Hematopoietic multipotent progenitor cell treated with erythropoietin and hydrocortisone succinate and interleukin-3 and kit ligand, for 4 days (in vitro differentiated cells): ENCODE measurements at regions not wholly inside any gene's neighbourhood (a gene's known extent, or its start where the extent isn't known, plus 50 kb on each side); places are given as distances from the start of the nearest gene placed in this dataset.
A peak's percentile ranks its signal among the peaks of the same experiment; 100 is the strongest.

Experiments used
- DNase-seq: peaks from one replicate; pipeline ENCODE4 v3.0.0-alpha.2; 2015

GRCh38 chr15:96538491-96538890 lies 208.0 kb downstream of the NR2F2 start:
- DNase-seq, result no peak

- DNase-seq, result no peak
Measured at GRCh38 chr15:96540283-96540682, 209.8 kb downstream of the NR2F2 start.

DNA sequence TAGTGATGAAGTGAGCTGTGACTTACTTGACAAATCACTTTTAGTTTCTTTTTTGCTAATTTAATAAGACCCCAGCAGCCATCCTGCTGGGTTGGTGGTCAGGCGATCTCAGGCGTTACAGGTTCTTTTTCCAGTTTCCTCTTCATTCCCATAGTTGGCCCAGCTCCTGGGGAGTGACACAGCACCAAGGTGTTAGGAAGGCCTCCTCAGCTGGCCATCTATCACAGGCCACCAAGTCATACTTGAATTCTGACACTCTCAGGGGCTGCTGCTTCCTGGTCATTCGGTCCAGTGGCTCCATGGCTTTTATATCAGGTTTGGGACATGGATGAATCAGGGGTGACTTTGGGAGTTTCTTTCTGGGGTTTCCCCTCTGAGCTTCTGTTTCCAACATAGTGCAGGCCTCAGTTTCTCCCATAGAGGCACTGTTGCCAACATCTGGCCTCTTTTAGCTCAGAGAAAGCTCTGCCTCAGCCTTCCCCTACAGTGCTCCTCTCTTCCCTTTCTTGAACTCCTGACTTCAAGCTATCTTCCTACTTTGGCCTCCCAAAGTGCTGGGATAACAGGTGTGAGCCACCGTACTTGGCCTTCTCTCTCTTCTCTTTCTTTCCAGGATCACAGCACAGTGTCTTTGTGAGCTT lies 211.8 kb downstream of the NR2F2 start:
- DNase-seq, result no peak

GRCh38 chr15:96544162-96544756 lies 213.8 kb downstream of the NR2F2 start:
- DNase-seq, result no peak

DNA sequence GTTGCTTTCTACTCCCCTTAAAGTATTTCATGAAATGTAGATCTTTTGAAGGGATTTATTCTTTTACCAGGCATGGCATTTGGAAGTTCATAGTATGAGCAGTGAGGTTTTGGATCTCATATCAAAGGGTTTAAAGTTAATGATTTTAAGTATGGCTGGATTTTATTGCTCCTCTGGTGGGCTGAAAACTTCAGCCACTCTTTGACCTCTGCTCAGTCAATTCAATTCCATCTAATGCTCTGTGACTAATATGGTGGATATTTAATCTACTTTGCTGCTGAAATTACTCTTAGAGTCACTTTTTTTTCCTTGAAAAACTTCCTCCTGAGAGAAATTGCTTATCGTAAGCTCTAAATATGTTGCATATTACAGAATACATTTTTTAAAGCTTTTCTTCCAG lies 218.6 kb downstream of the NR2F2 start:
- DNase-seq, result no peak

DNA sequence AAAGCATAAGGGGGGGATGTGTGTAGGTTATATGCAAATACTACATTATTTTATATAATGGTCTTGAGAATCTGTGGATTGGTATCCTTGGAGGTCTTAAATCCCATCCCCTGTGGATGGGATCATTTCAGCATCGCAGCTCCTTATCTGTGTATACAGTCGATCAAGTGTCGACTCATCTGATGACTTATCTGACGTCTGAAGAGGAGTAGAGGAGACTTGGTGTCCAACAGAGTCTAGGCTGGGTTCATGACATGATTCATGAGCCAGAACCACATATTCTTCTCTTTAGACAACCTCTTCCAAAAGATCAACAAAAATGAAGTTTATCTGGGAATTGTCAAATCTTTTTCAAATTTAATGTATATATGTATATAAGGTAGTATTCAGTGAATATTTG lies 220.7 kb downstream of the NR2F2 start:
- DNase-seq, result no peak

- DNase-seq, result no peak
Measured at GRCh38 chr15:96551722-96552121, 221.2 kb downstream of the NR2F2 start.

- no peak for DNase-seq
Measured at GRCh38 chr15:96553006-96553405, 222.5 kb downstream of the NR2F2 start.

DNA sequence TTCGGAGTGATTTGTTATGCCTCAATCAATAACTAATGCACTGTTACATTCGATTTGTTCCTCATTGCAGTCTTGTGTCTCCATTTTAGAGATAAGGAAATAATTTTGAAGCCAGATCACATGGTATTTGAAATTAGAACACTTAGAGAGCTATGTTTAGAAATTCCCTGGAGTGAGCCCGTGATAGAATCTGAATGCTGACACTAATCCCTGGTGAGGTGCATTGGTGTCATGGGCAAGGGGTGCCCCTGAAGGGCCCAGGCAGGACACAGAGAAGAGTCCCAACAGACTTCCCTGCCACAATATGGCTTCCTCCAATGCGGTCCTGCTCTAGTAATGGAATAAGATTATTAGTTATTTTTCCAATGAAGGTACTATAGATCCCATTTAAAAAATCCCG lies 223.0 kb downstream of the NR2F2 start:
- no peak for DNase-seq

DNA sequence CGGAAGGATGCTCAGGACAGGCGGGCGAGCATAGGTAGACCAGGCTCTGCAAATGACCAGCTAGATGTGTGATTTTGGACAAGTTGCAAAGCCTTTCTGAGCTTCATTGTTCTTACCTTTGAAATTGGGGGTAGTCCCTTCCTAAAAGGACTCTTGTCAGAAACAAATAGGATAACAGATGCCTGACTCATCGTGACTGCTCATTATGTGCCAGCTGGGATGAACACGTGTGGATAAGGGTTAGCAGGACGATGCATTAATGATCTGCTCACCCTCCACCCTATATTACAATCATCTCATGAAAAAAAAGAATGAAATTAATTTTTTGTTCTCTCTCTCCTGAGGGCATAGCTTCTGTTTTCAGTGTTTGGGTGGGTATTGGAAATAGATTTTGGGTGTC lies 223.4 kb downstream of the NR2F2 start:
- DNase-seq, result no peak

- no peak for DNase-seq
Measured at GRCh38 chr15:96554541-96554940, 224.0 kb downstream of the NR2F2 start.

DNA sequence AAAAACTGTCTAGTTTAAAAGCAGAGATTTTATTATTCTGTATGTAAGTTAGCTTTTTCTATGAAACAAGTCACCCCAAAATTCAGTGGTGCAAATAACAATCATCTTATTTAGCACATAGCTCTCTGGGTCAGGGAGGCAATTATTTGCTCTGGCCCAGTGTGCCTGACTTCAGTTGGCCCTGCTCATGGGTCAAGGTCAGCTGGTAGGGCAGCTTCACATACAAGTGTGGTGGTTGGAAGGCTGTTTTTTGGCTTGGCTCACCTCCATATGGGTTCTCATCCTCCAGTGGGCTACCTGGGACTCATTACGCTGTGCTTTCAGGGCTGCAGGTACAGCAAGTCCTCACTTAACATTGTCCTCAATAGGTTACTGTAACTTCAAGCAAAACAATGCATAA lies 228.6 kb downstream of the NR2F2 start:
- DNase-seq, result no peak

DNA sequence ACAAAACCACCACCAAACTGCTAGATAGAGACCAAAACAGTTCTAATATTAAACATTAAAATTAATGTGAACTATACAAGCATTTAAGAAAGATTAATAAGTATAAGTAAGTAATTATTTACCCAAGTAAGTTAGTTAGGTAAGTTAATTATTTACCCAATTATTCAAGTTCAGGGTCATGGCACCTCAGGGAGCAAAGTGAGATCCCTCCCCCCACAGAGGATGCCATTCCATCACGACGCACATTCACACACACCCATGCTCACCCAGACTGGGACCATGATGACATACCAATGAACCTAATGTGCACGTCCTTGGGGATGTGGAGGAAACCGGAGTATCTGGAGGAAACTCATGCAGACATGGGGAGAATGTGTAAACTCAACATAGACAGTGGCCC lies 229.1 kb downstream of the NR2F2 start:
- DNase-seq, result no peak

DNA sequence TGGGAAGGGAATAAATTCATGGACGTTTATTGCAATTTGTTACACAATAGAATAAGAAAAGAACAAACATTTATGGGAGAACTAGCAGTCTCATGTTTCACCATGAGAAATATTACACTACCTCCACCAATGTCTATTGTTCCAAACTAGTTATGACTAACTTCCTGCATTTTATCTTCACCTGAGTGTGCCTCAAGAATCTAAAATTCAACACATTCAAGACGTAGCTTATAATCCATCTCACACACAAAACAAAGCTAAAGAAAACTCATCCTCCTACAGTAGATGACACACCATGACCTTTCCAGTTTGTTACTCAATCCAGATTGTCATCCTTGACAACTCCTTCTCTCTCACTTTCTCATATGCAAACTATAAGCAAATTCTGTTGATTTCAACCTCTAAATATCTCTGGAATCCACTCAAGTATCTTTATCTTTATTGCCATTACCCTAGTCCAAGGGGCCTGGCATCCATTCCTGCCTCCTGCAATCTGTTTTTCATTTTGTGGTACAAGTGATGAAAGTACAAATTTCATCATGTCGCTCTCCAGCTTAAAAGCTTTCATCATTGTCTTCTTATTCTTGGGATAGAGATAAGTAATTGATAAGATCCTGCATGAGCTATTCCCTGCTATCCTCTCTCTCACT lies 229.9 kb downstream of the NR2F2 start:
- DNase-seq, result no peak

DNA sequence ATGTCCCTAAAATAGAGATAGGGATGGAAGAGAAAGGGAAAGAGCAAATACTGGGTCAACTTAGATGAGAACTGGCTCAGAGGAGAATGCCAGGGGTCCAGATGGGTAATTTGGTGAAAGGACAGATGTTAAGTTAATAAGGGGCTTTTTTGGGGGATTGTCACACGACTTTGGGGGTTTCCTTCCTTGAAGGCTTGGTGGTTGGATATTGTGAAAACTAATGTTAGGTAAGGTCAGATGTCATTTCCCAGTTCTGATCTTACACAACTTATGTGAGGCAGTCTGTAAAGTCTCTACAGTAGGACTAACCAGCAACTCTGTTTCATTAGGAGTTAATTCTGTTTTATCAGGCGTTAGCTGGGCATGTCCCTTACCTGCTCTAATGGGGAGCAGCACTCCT lies 231.1 kb downstream of the NR2F2 start:
- no peak for DNase-seq

- no peak for DNase-seq
Measured at GRCh38 chr15:96564546-96564945, 234.0 kb downstream of the NR2F2 start.

DNA sequence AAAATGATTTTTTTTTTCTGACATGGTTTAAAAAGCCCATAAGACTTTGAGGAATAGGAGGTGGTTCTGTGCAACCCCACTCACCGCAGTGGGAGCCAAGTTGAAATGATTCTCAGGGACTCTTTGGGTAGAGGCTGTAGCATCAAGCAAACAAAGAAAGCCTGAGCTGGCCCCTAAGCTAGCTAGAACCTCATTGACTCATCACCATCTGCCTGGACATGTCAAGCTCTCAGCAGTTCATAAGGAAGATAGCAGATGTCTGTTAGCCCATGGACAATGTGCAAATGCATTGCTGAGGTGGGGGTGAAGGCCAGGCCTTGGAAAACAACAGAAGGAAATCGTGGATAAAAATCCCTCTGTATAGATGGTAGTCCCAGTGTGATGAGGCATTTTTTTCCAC lies 234.8 kb downstream of the NR2F2 start:
- DNase-seq, result no peak

DNA sequence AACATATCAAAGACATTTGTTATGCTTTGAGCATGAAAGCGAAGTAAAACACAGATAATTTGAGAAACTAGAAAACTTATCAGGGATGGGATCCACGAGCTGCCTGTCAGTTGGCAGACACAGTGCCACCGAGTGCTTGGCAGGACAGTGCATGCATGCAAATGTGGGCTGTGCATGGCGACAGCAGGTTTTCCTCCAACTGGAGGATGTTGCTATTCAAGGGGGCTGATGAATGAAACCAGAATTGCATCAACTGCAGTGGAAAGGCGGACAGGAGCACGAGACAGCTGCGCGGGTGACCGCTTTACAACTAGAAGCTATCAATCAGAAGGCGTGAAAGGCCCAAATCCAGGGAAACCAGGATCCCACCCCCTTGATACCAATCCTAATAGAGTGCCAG lies 244.3 kb downstream of the NR2F2 start:
- DNase-seq, result no peak

DNA sequence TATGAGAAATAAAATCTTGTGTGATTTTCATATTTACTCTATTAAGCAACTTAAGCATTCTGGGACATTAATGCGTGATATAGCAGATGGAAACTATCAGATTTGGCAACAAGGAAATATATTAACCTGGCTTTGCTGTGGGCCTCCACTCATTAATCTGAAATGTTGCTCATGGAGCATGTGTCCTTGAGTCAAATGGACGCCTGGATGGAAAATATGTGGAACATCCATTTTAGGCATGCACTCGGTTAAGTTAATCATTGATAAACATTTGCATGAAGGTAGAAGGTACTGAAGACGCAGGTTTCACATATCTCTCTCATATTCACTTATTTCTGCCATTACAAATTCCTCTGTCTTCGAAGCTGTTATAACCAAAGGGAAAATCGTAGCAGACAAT lies 246.1 kb downstream of the NR2F2 start:
- DNase-seq, result no peak

- DNase-seq, result no peak
Measured at GRCh38 chr15:96578393-96578792, 247.9 kb downstream of the NR2F2 start.

GRCh38 chr15:96581371-96581770 lies 250.9 kb downstream of the NR2F2 start:
- no peak for DNase-seq

GRCh38 chr15:96582473-96582872 lies 252.0 kb downstream of the NR2F2 start:
- DNase-seq, result peak; percentile 1

- DNase-seq, result peak; percentile 7
Measured at GRCh38 chr15:96583671-96584070, 253.2 kb downstream of the NR2F2 start.

- peak; percentile 3 for DNase-seq
Measured at GRCh38 chr15:96585484-96586386, 255.2 kb downstream of the NR2F2 start.
